HG03342 (cell line): ENCODE measurements at regions not wholly inside any gene's neighbourhood (a gene's known extent, or its start where the extent isn't known, plus 50 kb on each side); places are given as distances from the start of the nearest gene placed in this dataset.

Experiments
- ATAC-seq: cut with Tn5 transposase; IDR thresholded peaks from one replicate; pipeline ENCODE4 v1.9.1; 2021; ENCODE audit warnings: mild to moderate bottlenecking, moderate library complexity; ENCODE audit not compliant: unreplicated experiment

DNA sequence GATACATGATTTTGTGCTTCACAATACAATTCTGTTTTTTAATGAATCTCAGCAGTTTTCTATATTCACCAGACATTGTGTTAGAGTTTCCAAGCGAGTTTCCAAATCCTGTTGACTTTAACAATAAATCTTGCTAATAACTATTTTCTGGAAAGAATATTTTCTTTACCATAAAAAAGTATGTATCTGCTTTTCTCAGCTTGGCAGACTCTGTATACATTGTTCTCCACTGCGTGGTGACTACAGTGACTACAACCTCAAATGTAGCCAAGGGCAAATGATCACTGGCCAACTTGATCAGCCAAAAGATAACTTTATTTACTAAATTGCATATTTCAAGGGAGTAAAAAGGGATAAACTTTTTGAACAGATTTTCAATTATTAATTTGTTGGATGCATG is 325.9 kb upstream of the ADAMTS5 start:
- ATAC-seq = no peak

DNA sequence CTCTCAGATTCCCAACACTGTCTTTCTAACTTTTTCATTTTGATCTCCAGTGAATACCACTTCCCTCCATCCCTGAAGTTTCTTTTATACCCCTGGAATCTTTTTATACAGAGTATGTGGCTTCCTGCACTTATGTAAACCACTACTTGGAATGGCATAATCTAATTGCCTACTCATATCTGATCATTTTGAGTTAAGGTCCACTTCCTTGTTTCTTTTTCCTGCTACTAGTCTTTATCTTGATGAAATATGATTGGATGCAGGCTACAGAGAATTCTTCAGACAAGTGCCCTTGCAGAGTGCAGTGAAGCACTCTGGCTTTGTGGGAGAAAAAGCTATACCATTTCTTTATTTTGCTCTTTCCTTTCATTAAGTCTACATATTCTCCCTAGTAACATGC is 325.3 kb upstream of the ADAMTS5 start:
- no peak for ATAC-seq

DNA sequence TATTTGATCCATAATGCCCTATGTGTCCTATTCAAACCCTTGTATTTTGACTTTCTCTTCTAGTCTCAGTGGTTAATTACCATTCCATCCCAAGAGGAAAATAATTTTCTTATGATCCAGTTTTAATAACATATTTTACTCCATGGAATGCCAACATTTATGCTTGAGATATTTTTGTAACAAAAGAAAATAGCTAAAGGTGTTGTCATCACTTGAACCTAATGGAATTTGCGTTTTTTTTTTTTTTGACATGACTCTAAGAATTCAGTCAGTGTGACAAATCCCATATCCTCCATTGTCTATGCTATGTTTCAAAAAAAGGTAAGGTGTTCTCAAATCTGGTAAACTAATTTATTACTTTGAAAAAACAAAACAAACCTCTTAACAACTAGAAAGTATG is 324.1 kb upstream of the ADAMTS5 start:
- no peak for ATAC-seq

DNA sequence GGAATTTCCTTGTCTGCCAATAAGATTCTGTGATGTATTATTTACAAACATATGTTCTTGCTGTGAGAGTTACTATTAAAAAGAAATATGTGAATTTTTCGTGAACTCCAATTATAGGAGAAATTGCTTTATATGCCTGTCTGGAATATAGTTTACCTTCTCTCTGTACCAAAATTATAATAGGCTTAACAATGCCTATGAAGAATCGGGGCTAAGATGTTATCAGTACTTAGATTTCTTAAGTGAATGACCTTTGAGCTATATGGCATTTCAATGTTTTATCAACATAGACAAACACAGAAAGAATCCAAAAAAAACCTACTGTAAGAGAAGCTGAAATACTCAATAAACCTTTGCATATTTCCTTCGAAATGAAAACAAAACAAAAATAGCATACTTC is 323.1 kb upstream of the ADAMTS5 start:
- ATAC-seq = no peak

DNA sequence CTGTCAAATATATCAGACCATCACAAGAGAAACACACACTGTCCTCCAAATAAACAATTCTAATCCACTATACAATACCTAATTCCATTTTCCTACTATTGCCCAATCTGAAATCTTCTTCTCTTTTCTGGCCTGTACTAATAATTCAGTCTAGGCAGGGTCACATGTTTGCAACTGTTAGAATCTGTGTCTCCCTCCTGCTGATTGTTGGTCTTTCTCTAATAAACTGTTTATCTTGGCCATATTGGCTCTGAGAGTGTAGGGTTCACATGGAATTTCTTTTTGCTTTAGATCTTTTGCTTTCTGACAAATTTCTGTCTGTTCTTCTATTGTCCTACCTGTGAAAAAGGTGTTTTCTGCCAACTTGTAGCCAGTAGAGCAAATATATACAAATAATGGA is 319.9 kb upstream of the ADAMTS5 start:
- ATAC-seq = no peak

DNA sequence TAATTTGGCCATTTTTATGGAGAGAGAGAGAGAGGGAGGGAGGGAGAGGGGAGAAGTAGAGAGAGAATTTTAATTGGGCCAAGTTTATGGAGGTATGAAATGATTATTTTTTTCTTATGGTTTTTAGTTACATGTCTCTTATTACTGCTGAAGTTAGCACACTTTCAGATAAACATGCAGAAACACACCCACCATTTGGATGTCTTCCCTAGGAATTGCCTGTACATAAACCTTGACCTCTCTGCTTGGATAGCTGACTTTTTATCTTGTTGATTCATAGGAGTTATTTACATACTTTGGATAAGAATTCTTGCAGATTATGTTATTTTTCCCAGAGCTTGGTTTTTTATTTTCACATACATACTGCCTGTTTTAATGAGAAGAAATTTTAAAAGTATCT is 310.2 kb upstream of the ADAMTS5 start:
- ATAC-seq = no peak

DNA sequence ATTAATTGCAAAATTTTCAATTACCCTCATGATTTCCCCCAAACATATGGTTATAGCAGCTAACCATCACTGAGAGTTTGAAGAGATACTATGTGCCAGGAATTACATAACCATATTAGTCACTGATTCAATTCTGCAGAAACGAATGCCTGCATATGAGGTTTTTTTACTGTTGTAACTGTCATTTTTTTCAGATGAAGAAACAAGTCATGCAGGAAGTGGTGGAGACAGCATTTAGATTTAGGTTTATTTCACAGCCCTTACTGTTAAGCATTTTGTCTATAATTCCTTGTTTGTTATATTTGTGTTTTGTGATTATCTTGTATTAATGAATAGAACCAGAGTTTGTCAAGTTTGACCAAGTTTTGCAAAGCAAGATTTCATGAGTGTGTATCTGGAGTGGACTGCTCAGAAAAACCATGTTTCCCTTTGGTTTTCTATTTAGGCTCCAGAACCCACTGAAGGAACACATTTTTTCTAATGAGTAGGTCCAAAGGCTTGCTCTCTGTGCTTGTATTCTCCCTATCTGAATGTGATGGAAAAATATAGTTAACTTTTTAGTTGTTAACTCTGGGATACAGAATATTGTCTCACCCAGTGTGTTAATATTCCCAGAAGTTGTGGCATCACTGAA is 308.5 kb upstream of the ADAMTS5 start:
- ATAC-seq = no peak

DNA sequence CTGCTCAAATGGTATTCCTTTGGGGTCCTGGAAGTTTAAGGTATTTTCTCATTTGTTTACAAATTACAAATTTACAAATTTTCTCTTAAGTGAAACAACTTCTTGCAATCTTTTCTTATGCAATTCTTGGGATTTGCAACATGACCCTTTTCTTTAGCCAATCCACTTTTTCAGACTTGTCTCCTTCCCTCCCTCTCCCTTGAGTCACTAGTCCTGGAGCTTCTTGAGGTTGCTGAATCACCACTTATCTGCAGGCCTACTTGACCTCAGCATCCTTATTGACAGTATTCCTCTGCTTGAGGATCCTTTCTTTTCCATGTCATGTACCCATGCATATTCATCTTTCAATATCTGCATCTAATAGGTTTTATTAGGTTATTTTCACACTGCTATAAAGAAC is 302.8 kb upstream of the ADAMTS5 start:
- ATAC-seq = no peak

DNA sequence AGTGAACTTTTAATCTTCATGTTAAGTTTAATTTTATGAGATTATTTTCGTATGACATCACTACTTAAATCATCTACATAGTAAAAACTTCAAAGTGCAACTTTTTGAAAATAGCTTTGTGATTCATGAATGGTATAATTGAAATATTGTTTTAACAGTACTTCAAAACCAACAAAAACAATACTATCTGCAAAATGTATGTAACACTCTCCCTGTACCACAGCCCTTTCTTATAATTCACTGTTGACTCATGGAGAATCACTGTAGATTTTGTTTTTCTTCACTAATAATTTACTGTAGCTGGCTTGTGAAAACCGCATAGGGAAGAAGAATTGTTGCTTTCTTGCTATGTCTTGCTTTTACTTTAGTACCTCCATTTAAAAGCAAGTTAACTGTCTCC is 301.4 kb upstream of the ADAMTS5 start:
- no peak for ATAC-seq

DNA sequence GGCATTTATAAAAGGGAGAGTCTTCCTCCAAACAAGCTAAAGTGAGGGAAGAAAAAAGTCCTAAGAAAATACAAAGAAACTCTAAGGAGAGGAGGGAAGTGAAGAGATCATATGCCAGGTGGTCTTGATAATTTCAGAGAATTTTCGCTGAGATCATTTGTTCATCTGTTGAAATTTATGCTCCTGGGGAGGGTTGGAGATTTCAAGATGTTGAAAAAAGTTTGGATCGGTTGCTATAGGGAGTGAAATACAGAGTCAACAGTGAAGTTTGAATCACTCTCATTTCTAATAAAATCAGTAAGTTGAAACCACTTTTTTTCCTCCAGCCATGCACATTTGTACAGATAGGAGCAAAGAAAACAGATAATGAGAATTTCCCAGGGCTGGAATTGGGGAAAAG is 299.1 kb upstream of the ADAMTS5 start:
- ATAC-seq = no peak

DNA sequence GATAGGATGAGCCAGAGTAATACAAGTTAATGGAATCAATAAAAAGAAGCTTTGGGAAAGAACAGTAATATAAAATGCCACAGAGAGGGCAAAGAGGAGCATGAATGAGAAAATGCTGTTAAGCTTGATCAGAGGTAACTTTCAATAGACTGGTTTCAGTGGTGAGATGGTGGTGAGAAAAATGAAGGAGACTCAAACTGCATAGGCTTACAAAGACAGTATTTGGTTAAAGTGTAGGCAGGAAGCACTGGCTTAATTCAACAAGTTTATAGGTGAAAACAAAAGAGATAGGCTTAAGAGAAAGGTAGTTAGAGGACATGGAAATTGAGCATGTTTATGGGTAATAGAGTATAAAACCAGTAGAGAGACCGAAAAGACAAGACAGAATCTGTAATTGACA is 298.6 kb upstream of the ADAMTS5 start:
- no peak for ATAC-seq

DNA sequence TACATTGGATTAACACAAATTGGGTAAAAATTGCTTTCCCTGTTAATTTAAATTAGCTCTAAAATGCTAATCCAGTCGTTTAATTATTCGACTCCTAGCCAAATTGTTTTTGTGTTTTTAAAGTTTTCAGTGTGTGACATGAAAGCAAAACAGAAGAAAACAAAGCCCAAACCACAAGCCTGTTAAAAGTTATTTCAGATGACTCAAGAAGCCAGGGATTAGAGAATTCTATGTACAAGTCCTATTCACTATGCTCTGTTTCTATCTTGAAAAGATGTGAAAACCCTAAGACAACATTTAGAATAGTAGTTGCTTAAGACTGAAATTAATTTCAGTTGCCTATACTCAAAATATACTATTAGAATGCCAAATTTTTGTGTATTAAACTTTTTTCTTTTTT is 294.8 kb upstream of the ADAMTS5 start:
- ATAC-seq = no peak

DNA sequence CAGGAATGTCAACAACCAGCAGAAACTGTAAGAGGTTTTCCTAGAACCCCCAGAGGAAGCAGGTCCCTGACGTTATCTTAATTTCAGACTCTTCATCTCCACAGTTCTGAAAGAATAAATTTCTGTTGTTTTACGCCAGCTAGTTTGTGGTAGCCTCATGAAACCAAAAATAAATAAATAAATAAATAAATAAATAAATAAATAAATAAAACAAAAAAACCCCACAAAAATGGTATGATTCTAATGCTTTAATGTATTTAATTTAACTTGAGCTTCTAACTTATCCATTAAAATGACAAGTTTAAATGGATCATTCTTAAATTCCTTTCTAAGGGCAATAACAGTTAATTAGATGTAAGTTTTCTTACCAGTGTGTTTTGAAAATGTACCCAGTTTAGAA is 293.8 kb upstream of the ADAMTS5 start:
- ATAC-seq = no peak

DNA sequence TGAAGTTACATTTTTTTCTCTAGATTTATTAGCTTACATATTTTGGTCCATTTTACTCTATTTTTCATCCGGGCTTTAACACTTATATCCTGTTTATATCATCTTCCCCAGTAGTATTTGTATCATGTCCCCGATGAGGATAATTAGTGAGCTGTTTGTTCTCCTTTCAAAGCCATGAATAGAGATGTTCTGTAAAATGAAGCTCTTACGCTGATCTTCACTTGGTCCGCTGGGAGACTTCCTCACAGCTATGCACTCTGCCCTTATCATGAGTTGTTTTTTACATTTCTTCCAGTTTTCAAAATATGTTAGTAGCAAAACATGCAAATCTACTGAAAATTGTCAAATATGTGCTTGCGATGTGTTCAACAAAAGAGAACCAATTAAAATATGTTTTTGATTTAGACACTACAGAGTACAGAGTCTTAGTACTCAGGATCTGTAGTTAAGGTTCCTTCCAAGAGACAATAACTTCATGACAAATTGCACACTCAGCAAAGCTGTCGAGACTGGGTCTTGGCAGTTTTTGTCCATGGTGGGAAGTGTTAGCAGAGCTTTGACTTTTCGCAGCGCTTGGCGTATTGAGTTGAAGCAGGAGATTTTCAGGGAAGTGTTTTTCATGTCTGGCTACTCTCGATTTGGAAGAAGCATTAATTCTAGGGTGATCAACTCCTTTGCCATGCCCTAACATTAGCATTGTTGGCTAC is 292.0 kb upstream of the ADAMTS5 start:
- ATAC-seq = no peak

DNA sequence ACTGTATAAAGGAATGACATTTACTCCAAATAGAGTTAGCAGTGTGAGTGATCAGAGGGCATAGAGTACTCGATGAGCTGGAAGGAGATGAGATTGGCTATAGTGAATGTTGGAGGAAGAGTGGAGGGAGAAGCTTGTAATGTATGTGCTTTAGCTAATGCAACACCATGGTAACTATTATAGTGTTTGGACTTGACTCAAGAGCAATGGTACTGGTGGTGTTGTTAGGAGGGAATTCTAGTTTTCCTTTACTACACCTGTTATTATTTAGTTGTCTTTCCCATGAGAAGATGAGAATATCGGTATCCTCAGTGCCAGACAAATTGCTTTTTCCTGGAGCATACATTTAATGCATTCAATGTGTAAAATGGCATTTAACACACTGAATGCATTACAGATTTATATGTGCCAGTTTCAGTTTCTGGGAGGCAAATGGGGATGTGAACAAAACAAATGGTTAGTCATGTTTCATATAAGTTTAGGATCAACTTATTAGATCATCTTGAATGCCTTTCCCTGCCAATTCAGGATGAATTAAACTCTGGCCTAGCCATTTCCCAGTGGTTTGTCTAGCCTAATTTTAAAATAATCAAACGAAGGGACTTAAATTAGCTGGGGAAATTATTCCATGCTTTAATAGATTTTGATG is 291.1 kb upstream of the ADAMTS5 start:
- no peak for ATAC-seq

DNA sequence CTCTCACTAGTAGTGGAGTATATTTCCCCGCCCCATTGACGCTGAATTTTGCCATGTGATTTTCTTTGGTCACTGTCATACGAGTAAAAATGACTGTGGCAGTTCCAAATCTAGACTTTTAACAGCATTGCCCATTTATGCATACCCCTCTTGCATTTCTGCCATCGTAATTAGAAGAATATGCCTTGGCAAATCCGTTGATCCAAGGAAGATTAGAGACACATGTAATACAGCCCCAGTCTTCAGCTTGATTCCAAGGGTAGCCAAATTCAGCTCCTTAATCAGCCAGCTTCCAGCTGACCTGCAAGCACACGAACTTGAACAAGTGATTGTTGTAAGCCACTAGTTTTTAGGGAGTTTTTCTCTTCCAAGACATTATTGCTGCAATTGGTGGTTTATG is 290.3 kb upstream of the ADAMTS5 start:
- no peak for ATAC-seq

DNA sequence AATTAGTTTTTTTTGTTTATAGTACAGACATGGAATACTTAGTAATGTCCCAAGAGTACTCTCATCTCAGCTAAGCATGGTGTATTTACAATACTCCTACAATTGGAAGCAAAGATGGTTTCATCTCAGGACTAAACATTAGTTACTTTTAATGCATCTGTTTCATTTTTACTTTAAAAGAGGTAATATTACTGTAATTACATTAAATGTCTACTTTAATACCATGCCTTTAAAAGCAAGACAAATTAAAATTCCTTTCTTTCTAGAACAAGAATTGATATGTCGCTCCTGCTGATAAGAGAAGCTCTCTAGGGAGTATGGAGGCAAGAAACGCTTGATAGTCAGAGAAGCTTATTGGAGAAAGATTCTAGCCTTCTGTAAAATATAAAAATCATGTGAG is 284.9 kb upstream of the ADAMTS5 start:
- no peak for ATAC-seq

DNA sequence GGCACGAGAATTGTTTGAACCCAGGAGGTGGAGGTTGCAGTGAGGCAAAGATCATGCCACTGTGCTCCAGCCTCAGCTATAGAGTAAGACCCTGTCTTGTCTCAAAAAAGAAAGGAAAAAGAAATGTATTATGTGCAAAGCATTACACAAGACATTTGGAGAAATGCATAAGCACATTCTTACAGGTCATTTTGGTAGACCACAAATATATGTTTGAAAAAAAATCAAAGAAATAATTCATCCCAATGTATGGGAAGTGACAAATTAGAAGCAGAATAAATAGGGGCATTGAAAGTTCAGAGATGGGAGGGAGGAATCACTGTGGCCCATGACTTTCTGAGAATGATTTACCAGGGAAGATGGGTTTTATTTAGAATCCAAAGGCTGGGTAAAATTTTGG is 283.5 kb upstream of the ADAMTS5 start:
- no peak for ATAC-seq

DNA sequence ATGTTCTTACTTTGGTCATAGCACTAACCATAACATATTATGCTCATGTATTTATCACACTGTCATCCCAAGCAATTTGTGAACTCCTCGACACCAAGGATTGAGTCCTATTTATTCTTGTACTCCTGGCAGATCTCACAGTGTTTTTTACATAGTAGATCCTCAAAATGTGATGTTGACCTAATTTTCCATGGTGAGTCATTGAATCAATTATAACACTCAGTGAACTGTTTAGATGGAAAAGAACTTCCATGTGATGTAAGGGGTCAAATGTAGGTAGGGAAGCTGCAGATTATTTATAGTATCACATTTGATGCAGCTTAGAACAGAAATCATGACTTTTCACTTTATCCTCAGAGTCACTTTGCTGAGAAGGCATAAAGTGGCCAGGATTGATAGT is 281.9 kb upstream of the ADAMTS5 start:
- no peak for ATAC-seq

DNA sequence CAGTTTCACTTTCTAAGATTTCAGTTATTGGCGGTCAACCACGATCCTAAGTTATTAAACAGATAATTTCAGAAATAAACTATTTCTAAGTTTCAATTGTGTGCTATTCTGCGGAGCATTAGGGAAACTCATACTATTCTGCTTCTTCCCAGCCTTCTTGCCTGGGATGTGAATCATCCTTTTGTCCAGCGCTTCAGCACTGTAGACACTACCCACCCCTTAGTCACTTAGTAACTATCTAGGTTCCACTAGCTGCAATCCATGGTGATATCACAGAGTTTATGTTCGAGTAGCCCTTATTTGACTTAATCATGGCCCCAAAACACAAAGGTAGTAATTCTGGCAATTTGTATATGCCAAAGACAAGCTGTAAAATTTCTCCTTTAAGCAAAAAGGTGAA is 279.9 kb upstream of the ADAMTS5 start:
- no peak for ATAC-seq

DNA sequence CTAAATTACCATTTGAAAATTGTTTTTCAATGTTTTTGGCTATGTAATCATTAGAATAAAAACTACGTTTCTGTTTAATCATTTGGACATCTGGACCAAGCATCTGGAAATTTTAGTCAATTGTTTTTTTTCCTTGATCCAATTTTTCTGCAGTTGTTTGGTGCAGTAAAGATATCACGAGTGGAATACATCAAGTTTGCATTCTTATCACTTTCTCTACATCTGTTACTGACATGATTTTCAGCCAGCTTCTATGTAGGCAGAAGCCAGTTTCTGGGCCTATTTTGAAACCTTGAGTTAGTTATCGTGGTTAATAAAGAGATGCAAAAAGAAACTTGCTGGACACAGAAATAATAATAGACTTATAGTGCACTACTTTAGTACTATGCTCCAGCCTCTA is 277.9 kb upstream of the ADAMTS5 start:
- no peak for ATAC-seq

DNA sequence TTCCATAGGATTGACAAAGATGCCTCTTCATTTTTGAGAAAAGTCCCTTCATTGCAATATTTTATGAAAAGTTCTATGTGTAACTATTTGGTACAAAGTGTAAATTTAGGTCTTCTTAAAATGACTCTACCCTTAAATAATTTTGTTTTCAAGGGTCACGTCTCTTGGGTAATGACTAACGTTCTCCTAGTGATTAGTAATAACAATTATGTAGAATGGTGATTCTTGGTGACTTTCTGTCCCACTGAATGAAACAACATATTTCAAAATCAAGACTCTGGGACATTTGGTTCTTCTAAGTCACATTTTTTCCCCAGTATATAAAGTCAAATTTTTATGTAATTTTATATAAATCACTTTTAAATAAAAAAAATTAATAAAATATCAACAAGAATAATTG is 277.5 kb upstream of the ADAMTS5 start:
- no peak for ATAC-seq

DNA sequence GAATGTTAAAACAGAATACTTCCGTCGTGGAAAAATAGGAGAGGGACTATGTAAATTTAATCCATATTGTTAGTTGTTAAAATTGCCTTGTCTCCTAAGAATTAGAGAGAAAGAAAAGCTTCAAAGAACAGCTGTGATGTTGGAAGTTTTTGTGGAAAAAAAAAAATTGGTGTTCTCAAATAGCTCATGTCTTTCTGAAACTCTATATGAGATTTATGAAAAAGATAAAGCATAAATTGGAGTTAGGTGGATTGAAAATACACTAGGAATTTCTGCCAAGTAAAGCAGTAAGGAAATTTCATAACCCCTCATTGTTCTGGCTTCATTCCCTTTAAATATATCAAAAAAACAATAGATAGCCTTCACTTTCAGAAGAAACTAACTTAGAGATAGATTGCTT is 274.0 kb upstream of the ADAMTS5 start:
- ATAC-seq = no peak
